HCT116 (cell line): ENCODE measurements at regions not wholly inside any gene's neighbourhood (a gene's known extent, or its start where the extent isn't known, plus 50 kb on each side); places are given as distances from the start of the nearest gene placed in this dataset.

Experiments
- ATAC-seq: fragments of 200-7000 bp; cut with Tn5 transposase; 2 replicates; pipeline ENCODE4 v1.9.1; 2020; ENCODE audit warnings: mild to moderate bottlenecking, moderate library complexity
- BruUV-seq: library from RNA; stranded (reverse); fragments of 400-500 nt; replicated peaks from 2 replicates; lab custom pipeline; 2021; lab: Mats Ljungman, UMichigan
- CTCF ChIA-PET: fragments of 300-600 bp; sonication (Branson Sonifier 250); formaldehyde crosslinking; loops from one replicate; lab custom pipeline; 2021; ENCODE audit warnings: antibody characterized with exemption; lab: Charles Lee
- POLR2A ChIA-PET: fragments of 300-600, 350-600 bp; sonication (Branson Sonifier 250); formaldehyde crosslinking; loops from one replicate; lab custom pipeline; 2021; ENCODE audit warnings: antibody characterized with exemption; lab: Charles Lee
- RAD21 ChIA-PET, 2 experiments: fragments of 300-600 bp; sonication (Branson Sonifier 250); formaldehyde crosslinking; loops; one replicate each; lab custom pipeline; 2023; ENCODE audit warnings: low total read pairs in 2 of 2; ENCODE audit not compliant: uncharacterized antibody in 2 of 2, unreplicated experiment in 2 of 2, low non-redundant PET in 1 of 2; lab: Charles Lee
- DNase-seq: peaks from one replicate; pipeline ENCODE4 v3.0.0-alpha.2; 2010; ENCODE audit warnings: low read depth, low spot score
- H2AFZ ChIP-seq: fragments of 200-600 bp; shearing (Covaris generic), sonication (generic); 2 replicates; pipeline ENCODE4 v1.6.1; 2017; ENCODE audit warnings: low read depth, mixed run types, mixed read lengths, antibody characterized with exemption, low read length; ENCODE audit not compliant: poor library complexity, severe bottlenecking
- H3K27ac ChIP-seq: 2 replicates; pipeline ENCODE4 v1.5.1; 2012; ENCODE audit warnings: low read depth, low read length
- H3K27me3 ChIP-seq: fragments of 200-600 bp; sonication (generic); 2 replicates; pipeline ENCODE4 v1.6.1; 2016; ENCODE audit warnings: mixed run types, low read length, mixed read lengths; ENCODE audit not compliant: insufficient read depth
- H3K36me3 ChIP-seq, 2 experiments: fragments of 200-500 bp in 1 of 2; fragments of 200-600 bp in 1 of 2; sonication (Bioruptor generic) in 1 of 2; sonication (generic) in 1 of 2; 2 replicates each; pipeline versions ENCODE4 v1.5.1 to v1.6.1; 2014 to 2016; ENCODE audit warnings: low read length in 2 of 2, inconsistent platforms in 1 of 2, mixed read lengths in 1 of 2, mixed run types in 1 of 2; ENCODE audit not compliant: insufficient read depth in 2 of 2, control insufficient read depth in 1 of 2
- H3K4me1 ChIP-seq, 2 experiments: fragments of 200-600 bp in 1 of 2; sonication (generic) in 1 of 2; 2 replicates each; pipeline versions ENCODE4 v1.5.1 to v1.6.1; 2012 to 2017; ENCODE audit warnings: low read length in 2 of 2, inconsistent platforms in 1 of 2, mild to moderate bottlenecking in 1 of 2, mixed read lengths in 1 of 2, mixed run types in 1 of 2, moderate library complexity in 1 of 2; ENCODE audit not compliant: insufficient read depth in 2 of 2, control insufficient read depth in 1 of 2
- H3K4me2 ChIP-seq: fragments of 200-600 bp; sonication (generic); 2 replicates; pipeline ENCODE4 v1.6.1; 2017; ENCODE audit warnings: mixed run types, low read length, mixed read lengths
- H3K4me3 ChIP-seq, 2 experiments: fragments of 200-600 bp in 1 of 2; sonication (generic) in 1 of 2; replicated peaks in 1 of 2; 2 replicates each; pipeline ENCODE4 v1.5.1; 2011 to 2016; ENCODE audit warnings: low read length in 2 of 2, control low read depth in 1 of 2, low read depth in 1 of 2, mild to moderate bottlenecking in 1 of 2, mixed read lengths in 1 of 2, mixed run types in 1 of 2
- H3K79me2 ChIP-seq: fragments of 200-600 bp; sonication (generic); 2 replicates; pipeline ENCODE4 v1.6.1; 2017; ENCODE audit warnings: mild to moderate bottlenecking, mixed run types, low read length, moderate library complexity, mixed read lengths; ENCODE audit not compliant: insufficient read depth
- H3K9ac ChIP-seq: fragments of 200-600 bp; sonication (generic); 2 replicates; pipeline ENCODE4 v1.6.1; 2016; ENCODE audit warnings: low read length, mixed read lengths
- H3K9me2 ChIP-seq: fragments of 200-600 bp; sonication (generic), shearing (Covaris generic); 2 replicates; pipeline ENCODE4 v1.6.1; 2017; ENCODE audit warnings: mixed run types, mild to moderate bottlenecking, moderate library complexity; ENCODE audit not compliant: insufficient read depth
- H3K9me3 ChIP-seq, 2 experiments: fragments of 200-500 bp in 1 of 2; fragments of 200-600 bp in 1 of 2; sonication (Bioruptor generic) in 1 of 2; sonication (generic) in 1 of 2; 2 replicates each; pipeline ENCODE4 v1.6.1; 2014 to 2017; ENCODE audit warnings: low read length in 2 of 2, mixed read lengths in 2 of 2, inconsistent platforms in 1 of 2, low read depth in 1 of 2, mild to moderate bottlenecking in 1 of 2, mixed run types in 1 of 2, moderate library complexity in 1 of 2; ENCODE audit not compliant: control insufficient read depth in 1 of 2, insufficient read depth in 1 of 2
- H4K20me1 ChIP-seq: fragments of 200-600 bp; sonication (generic), shearing (Covaris generic); 2 replicates; pipeline ENCODE4 v1.6.1; 2017; ENCODE audit warnings: mixed run types, mild to moderate bottlenecking, moderate library complexity; ENCODE audit not compliant: insufficient read depth
- CBX3 ChIP-seq: IDR thresholded peaks from 2 replicates; pipeline ENCODE4 v1.6.1; 2012; ENCODE audit warnings: low read depth
- EGR1 ChIP-seq: IDR thresholded peaks from 2 replicates; pipeline ENCODE4 v1.6.1; 2012; ENCODE audit warnings: low read depth
- ELF1 ChIP-seq: IDR thresholded peaks from 2 replicates; pipeline ENCODE4 v1.6.1; 2012; ENCODE audit warnings: low read depth, borderline replicate concordance
- EZH2 ChIP-seq: fragments of 200-600 bp; sonication (generic); IDR thresholded peaks from 2 replicates; pipeline ENCODE4 v1.6.1; 2017; ENCODE audit warnings: antibody characterized with exemption, mixed run types
- EZH2phosphoT487 ChIP-seq: fragments of 200-600 bp; IDR thresholded peaks from 2 replicates; pipeline ENCODE4 v1.6.1; 2018; ENCODE audit warnings: antibody characterized with exemption, borderline replicate concordance
- FOSL1 ChIP-seq: IDR thresholded peaks from 2 replicates; pipeline ENCODE4 v1.6.1; 2012; ENCODE audit warnings: low read depth
- JUND ChIP-seq: IDR thresholded peaks from 2 replicates; pipeline ENCODE4 v1.6.1; 2012
- POLR2A ChIP-seq: IDR thresholded peaks from 2 replicates; pipeline ENCODE4 v1.7.0; 2011; ENCODE audit warnings: borderline replicate concordance; ENCODE audit not compliant: insufficient read depth, insufficient read length; ENCODE audit errors: extremely low read depth
- RAD21 ChIP-seq: IDR thresholded peaks from 2 replicates; pipeline ENCODE4 v1.6.1; 2012; ENCODE audit warnings: low read depth, mild to moderate bottlenecking
- SIN3A ChIP-seq: IDR thresholded peaks from 2 replicates; pipeline ENCODE4 v1.6.1; 2012; ENCODE audit warnings: low read depth
- TCF7L2 ChIP-seq: IDR thresholded peaks from 2 replicates; pipeline ENCODE4 v1.7.0; 2011; ENCODE audit warnings: borderline replicate concordance, inconsistent platforms; ENCODE audit not compliant: insufficient read depth, insufficient read length; ENCODE audit errors: extremely low read depth
- YY1 ChIP-seq: IDR thresholded peaks from 2 replicates; pipeline ENCODE4 v1.6.1; 2011; ENCODE audit warnings: low read length, low read depth, moderate library complexity, mild to moderate bottlenecking; ENCODE audit not compliant: insufficient replicate concordance; ENCODE audit errors: extremely low read depth
- ZFX ChIP-seq: fragments of 450-650 bp; IDR thresholded peaks from 2 replicates; pipeline ENCODE4 v1.6.1; 2017
- ZNF274 ChIP-seq: fragments of 200-500 bp; sonication (Bioruptor generic); IDR thresholded peaks from 2 replicates; pipeline ENCODE4 v1.6.1; 2014; ENCODE audit warnings: mild to moderate bottlenecking, low read depth, low read length, inconsistent platforms
- intact Hi-C: fragments of 100-400 bp; cut with micrococcal nuclease; formaldehyde crosslinking; loops from 2 replicates; pipeline ENCODE4 v1.10.0; 2022
- TF ChIP-seq, protein P1 (sequence below): IDR thresholded peaks from 2 replicates; pipeline ENCODE4 v1.6.1; 2012
- TF ChIP-seq, protein P2 (sequence below), 3 experiments: fragments of 200-600 bp in 1 of 3; sonication (generic) in 1 of 3; IDR thresholded peaks in 2 of 3; conservative IDR thresholded peaks in 1 of 3; 2 replicates each; pipeline ENCODE4 v1.5.1; 2012 to 2017; ENCODE audit warnings: low read depth in 2 of 3, low read length in 2 of 3, antibody characterized with exemption in 1 of 3, borderline replicate concordance in 1 of 3, control low read depth in 1 of 3, mild to moderate bottlenecking in 1 of 3, mixed read lengths in 1 of 3, mixed run types in 1 of 3, moderate library complexity in 1 of 3; ENCODE audit not compliant: insufficient read depth in 1 of 3
- TF ChIP-seq, protein P3 (sequence below): IDR thresholded peaks from 2 replicates; pipeline ENCODE4 v1.6.1; 2012

DNA sequence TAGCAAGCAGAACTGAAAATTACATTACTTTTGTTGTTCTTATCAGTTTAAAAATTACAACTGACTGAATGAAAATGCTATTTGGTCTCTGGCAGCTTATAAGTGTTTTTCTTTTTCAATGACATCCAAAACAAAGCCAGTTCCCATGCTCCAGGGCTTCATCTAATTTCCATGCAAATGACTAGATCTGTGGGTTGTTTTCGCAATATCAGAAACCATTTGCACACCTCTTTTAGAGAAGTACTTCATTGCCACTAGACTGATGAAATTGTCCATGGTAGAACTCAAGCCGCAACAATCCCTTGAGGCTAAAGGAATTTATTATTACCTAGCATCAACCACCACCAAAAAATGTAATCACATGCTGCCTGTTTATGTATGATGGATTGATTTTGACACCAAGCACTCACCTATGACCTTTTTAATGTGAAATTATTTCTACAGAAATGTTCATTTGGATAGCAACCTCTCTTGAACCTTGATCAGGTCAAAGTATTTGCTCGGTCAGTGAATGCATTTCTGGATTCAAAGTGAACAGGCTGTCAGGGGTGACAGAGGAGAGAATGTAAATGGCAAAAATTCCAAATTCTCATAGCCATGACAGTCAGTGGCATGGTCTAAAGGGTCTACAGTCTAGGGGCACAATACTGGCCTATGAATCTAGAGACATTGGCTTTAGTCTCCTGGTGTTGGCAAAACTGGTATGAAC lies 769.3 kb downstream of the SORCS1 start (continued):
- TF ChIP-seq TCF7L2 (no peak), POLR2A (no peak), YY1 (no peak), EGR1 (no peak), FOSL1 (no peak), CBX3 (no peak), ZNF274 (no peak), EZH2 (no peak)
- TF ChIP-seq, protein P1, sequence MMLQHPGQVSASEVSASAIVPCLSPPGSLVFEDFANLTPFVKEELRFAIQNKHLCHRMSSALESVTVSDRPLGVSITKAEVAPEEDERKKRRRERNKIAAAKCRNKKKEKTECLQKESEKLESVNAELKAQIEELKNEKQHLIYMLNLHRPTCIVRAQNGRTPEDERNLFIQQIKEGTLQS = no peak
- TF ChIP-seq, protein P2, sequence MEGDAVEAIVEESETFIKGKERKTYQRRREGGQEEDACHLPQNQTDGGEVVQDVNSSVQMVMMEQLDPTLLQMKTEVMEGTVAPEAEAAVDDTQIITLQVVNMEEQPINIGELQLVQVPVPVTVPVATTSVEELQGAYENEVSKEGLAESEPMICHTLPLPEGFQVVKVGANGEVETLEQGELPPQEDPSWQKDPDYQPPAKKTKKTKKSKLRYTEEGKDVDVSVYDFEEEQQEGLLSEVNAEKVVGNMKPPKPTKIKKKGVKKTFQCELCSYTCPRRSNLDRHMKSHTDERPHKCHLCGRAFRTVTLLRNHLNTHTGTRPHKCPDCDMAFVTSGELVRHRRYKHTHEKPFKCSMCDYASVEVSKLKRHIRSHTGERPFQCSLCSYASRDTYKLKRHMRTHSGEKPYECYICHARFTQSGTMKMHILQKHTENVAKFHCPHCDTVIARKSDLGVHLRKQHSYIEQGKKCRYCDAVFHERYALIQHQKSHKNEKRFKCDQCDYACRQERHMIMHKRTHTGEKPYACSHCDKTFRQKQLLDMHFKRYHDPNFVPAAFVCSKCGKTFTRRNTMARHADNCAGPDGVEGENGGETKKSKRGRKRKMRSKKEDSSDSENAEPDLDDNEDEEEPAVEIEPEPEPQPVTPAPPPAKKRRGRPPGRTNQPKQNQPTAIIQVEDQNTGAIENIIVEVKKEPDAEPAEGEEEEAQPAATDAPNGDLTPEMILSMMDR (IDR thresholded peaks at IDR 0.05 in 2 of 3, conservative IDR thresholded peaks at IDR 0.05 in 1 of 3; ENCODE audit: borderline replicate concordance in 1 of 3, insufficient read depth in 1 of 3, low read depth in 2 of 3, low read length in 2 of 3) = no peak
- TF ChIP-seq, all 23 proteins: peak for 0

- intact Hi-C loops = no loop called here
- Histone ChIP-seq H3K27me3 (no peaks in the 10 kb centered on the region), H3K9me3 (peaks cover 55 to 62% of the 10 kb centered on the region in 2 experiments; a peak in 3 of 4 replicates), H3K36me3 (no peaks in the 10 kb centered on the region), H3K9me2 (no peaks in the 10 kb centered on the region), H3K4me1 (no peaks in the 10 kb centered on the region), H2AFZ (no peak overlapping the region), H3K4me2 (no peak overlapping the region), H4K20me1 (no peaks in the 10 kb centered on the region), H3K27ac (no peak overlapping the region), H3K9ac (no peak overlapping the region), H3K79me2 (no peaks in the 10 kb centered on the region), H3K4me3 (no peak overlapping the region)
- POLR2A ChIA-PET = no interaction called here
- CTCF ChIA-PET = no interaction called here
- RAD21 ChIA-PET = no interaction called here
- no peak for DNase-seq
- no TSS peak for BruUV-seq
- TF ChIP-seq, protein P2 (IDR thresholded peaks at IDR 0.05 in 2 of 3, conservative IDR thresholded peaks at IDR 0.05 in 1 of 3; ENCODE audit: borderline replicate concordance in 1 of 3, insufficient read depth in 1 of 3, low read depth in 2 of 3, low read length in 2 of 3) = no peak
- TF ChIP-seq JUND (no peak), ZFX (no peak), ZNF274 (no peak), POLR2A (no peak), YY1 (no peak), SIN3A (no peak), EZH2phosphoT487 (no peak), ELF1 (no peak), EZH2 (no peak), RAD21 (no peak), TCF7L2 (no peak)
- TF ChIP-seq, protein P1 = no peak
- TF ChIP-seq, protein P3, sequence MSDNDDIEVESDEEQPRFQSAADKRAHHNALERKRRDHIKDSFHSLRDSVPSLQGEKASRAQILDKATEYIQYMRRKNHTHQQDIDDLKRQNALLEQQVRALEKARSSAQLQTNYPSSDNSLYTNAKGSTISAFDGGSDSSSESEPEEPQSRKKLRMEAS = no peak
- no peak for ATAC-seq
Observed at GRCh38 chr10:106392778-106393177, 771.7 kb downstream of the SORCS1 start.
